H9 (cell line): ENCODE measurements at regions not wholly inside any gene's neighbourhood (a gene's known extent, or its start where the extent isn't known, plus 50 kb on each side); places are given as distances from the start of the nearest gene placed in this dataset.

Experiments
- DNase-seq: peaks from one replicate; pipeline ENCODE4 v3.0.0-alpha.2; 2017
- H2AFZ ChIP-seq: one replicate; pipeline ENCODE4 v1.6.1; 2013; ENCODE audit warnings: mild to moderate bottlenecking, low read length, control low read depth, moderate library complexity
- H2AK5ac ChIP-seq: 2 replicates; pipeline ENCODE4 v1.6.1; 2013; ENCODE audit warnings: low read length, control low read depth, mixed read lengths; ENCODE audit not compliant: insufficient read length
- H2BK120ac ChIP-seq: one replicate; pipeline ENCODE4 v1.6.1; 2013; ENCODE audit warnings: low read depth, mild to moderate bottlenecking, low read length, control low read depth, inconsistent platforms; ENCODE audit not compliant: poor library complexity, severe bottlenecking
- H2BK12ac ChIP-seq: 2 replicates; pipeline ENCODE4 v1.6.1; 2013; ENCODE audit warnings: low read length, control low read depth, mixed read lengths, low read depth; ENCODE audit not compliant: insufficient read length
- H2BK15ac ChIP-seq: 2 replicates; pipeline ENCODE4 v1.6.1; 2013; ENCODE audit warnings: low read depth, low read length, control low read depth
- H2BK20ac ChIP-seq: one replicate; pipeline ENCODE4 v1.6.1; 2013; ENCODE audit warnings: low read depth, mild to moderate bottlenecking, low read length, control low read depth, inconsistent platforms; ENCODE audit not compliant: poor library complexity, severe bottlenecking
- H2BK5ac ChIP-seq: 2 replicates; pipeline ENCODE4 v1.6.1; 2013; ENCODE audit warnings: low read length, control low read depth, mixed read lengths; ENCODE audit not compliant: insufficient read length
- H3K14ac ChIP-seq: 2 replicates; pipeline ENCODE4 v1.6.1; 2013; ENCODE audit warnings: low read length, control low read depth; ENCODE audit not compliant: insufficient read depth
- H3K18ac ChIP-seq: 2 replicates; pipeline ENCODE4 v1.6.1; 2013; ENCODE audit warnings: low read depth, mild to moderate bottlenecking, mixed read lengths, low read length, control low read depth; ENCODE audit not compliant: insufficient read length
- H3K23ac ChIP-seq: 2 replicates; pipeline ENCODE4 v1.6.1; 2013; ENCODE audit warnings: low read length, control low read depth, mixed read lengths, low read depth; ENCODE audit not compliant: insufficient read length
- H3K23me2 ChIP-seq: 2 replicates; pipeline ENCODE4 v1.6.1; 2013; ENCODE audit warnings: low read depth, mild to moderate bottlenecking, mixed read lengths, low read length, control low read depth; ENCODE audit not compliant: insufficient read length, poor library complexity, severe bottlenecking
- H3K27ac ChIP-seq: 2 replicates; pipeline ENCODE4 v1.5.1; 2013; ENCODE audit warnings: low read length, control low read depth, mixed read lengths, low read depth; ENCODE audit not compliant: insufficient read length
- H3K27me3 ChIP-seq: 2 replicates; pipeline ENCODE4 v1.6.1; 2013; ENCODE audit warnings: low read length, control low read depth, inconsistent platforms; ENCODE audit not compliant: insufficient read depth
- H3K4ac ChIP-seq: 2 replicates; pipeline ENCODE4 v1.6.1; 2013; ENCODE audit warnings: low read depth, mild to moderate bottlenecking, control low read depth, inconsistent platforms, low read length, moderate library complexity
- H3K4me1 ChIP-seq: 2 replicates; pipeline ENCODE4 v1.6.1; 2013; ENCODE audit warnings: low read length, control low read depth, inconsistent platforms; ENCODE audit not compliant: insufficient read depth
- H3K4me2 ChIP-seq: 2 replicates; pipeline ENCODE4 v1.6.1; 2013; ENCODE audit warnings: low read length, control low read depth, mixed read lengths; ENCODE audit not compliant: insufficient read length, insufficient read depth
- H3K56ac ChIP-seq: 2 replicates; pipeline ENCODE4 v1.6.1; 2013; ENCODE audit warnings: low read depth, mild to moderate bottlenecking, mixed read lengths, low read length, control low read depth; ENCODE audit not compliant: insufficient read length
- H3K79me1 ChIP-seq: 2 replicates; pipeline ENCODE4 v1.6.1; 2013; ENCODE audit warnings: low read depth, mild to moderate bottlenecking, moderate library complexity, low read length, control low read depth, inconsistent platforms; ENCODE audit not compliant: insufficient read depth, poor library complexity, severe bottlenecking
- H3K79me2 ChIP-seq: 2 replicates; pipeline ENCODE4 v1.6.1; 2013; ENCODE audit warnings: low read length, control low read depth, inconsistent platforms; ENCODE audit not compliant: insufficient read depth
- H3K9ac ChIP-seq: 2 replicates; pipeline ENCODE4 v1.6.1; 2013; ENCODE audit warnings: low read length, control low read depth, mixed read lengths; ENCODE audit not compliant: insufficient read length; ENCODE audit errors: extremely low read depth
- H3K9me3 ChIP-seq: one replicate; pipeline ENCODE4 v1.6.1; 2013; ENCODE audit warnings: low read depth, low read length, inconsistent platforms; ENCODE audit not compliant: control insufficient read depth
- H3T11ph ChIP-seq: one replicate; pipeline ENCODE4 v1.6.1; 2013; ENCODE audit warnings: mild to moderate bottlenecking, low read length, control low read depth, inconsistent platforms
- H4K20me1 ChIP-seq: one replicate; pipeline ENCODE4 v1.6.1; 2013; ENCODE audit not compliant: control insufficient read depth, insufficient read length, insufficient read depth
- H4K5ac ChIP-seq: 2 replicates; pipeline ENCODE4 v1.6.1; 2013; ENCODE audit warnings: low read depth, mild to moderate bottlenecking, mixed read lengths, low read length, control low read depth; ENCODE audit not compliant: insufficient read length
- H4K8ac ChIP-seq: replicated peaks from 2 replicates; pipeline ENCODE4 v1.6.1; 2013; ENCODE audit warnings: low read length, control low read depth, mixed read lengths, low read depth; ENCODE audit not compliant: insufficient read length
- H4K91ac ChIP-seq: 2 replicates; pipeline ENCODE4 v1.6.1; 2013; ENCODE audit warnings: low read depth, mild to moderate bottlenecking, moderate library complexity, mixed read lengths, low read length, control low read depth; ENCODE audit not compliant: insufficient read length
- H3K27ac Mint-ChIP-seq, 3 experiments: 2 replicates in 2 of 3; 3 replicates in 1 of 3; pipeline ENCODE4 v1.8.0; 2020 to 2021; ENCODE audit warnings: mixed read lengths in 3 of 3, mild to moderate bottlenecking in 1 of 3, moderate library complexity in 1 of 3
- H3K27me3 Mint-ChIP-seq: 2 replicates; pipeline ENCODE4 v1.8.0; 2021; ENCODE audit warnings: low read depth, mild to moderate bottlenecking, moderate library complexity, mixed read lengths
- H3K36me3 Mint-ChIP-seq, 3 experiments: 2 replicates in 2 of 3; 3 replicates in 1 of 3; pipeline ENCODE4 v1.8.0; 2020 to 2021; ENCODE audit warnings: low read depth in 3 of 3, mixed read lengths in 3 of 3; ENCODE audit not compliant: insufficient read depth in 1 of 3
- H3K4me1 Mint-ChIP-seq, 2 experiments: 2 replicates each; pipeline ENCODE4 v1.8.0; 2020; ENCODE audit warnings: mixed read lengths in 2 of 2
- H3K4me3 Mint-ChIP-seq, 2 experiments: 2 replicates in 1 of 2; 3 replicates in 1 of 2; pipeline ENCODE4 v1.8.0; 2020 to 2021; ENCODE audit warnings: mild to moderate bottlenecking in 2 of 2, mixed read lengths in 2 of 2, moderate library complexity in 1 of 2
- H3K9me3 Mint-ChIP-seq, 2 experiments: 2 replicates in 1 of 2; 3 replicates in 1 of 2; pipeline ENCODE4 v1.8.0; 2020; ENCODE audit warnings: mild to moderate bottlenecking in 2 of 2, mixed read lengths in 2 of 2, moderate library complexity in 1 of 2
- CTCF ChIP-seq: fragments of 200-600 bp; sonication (generic); conservative IDR thresholded peaks from 3 replicates; pipeline ENCODE4 v1.8.0; 2021; ENCODE audit warnings: antibody characterized with exemption, mild to moderate bottlenecking
- WGBS: extraction: QIAGEN DNeasy Blood & Tissue Kit; methylation state at CpG from one replicate; pipeline ENCODE4 v1.1.7; 2013; ENCODE audit warnings: missing lambda C conversion rate, low lambda C conversion rate, mixed read lengths; ENCODE audit not compliant: insufficient read length; ENCODE audit errors: extremely low coverage; 5-methylcytosine and 5-hydroxymethylcytosine counted together

DNA sequence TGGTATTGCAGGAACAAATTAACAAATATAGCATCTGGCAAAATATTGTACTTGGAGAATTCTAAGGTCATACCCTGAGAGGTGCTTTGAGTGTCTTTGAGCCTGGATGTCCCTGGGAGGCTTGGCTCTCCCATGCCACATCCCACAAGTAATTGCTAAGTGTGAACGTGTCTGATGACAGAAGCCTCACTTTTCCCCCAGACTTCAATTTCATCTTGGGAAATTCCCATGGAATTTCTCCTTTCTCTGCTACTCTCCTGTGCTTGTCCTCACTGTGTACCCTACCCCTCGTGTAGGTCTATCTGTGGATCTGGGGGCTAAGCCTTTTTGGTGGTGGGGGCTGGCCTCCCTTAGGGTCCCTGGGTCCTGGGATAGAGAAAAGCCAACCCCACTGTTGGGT, 293.3 kb downstream of the TCF7L2 start:
- Histone ChIP-seq H3K23ac (no peak overlapping the region), H2BK120ac (no peak overlapping the region), H3T11ph (no peak overlapping the region), H3K4me1 (no peaks in the 10 kb centered on the region), H2BK20ac (no peak overlapping the region), H3K56ac (no peak overlapping the region), H3K27ac (no peak overlapping the region), H3K79me2 (no peaks in the 10 kb centered on the region), H2BK12ac (no peak overlapping the region), H2AFZ (no peak overlapping the region), H2AK5ac (no peak overlapping the region), H3K79me1 (no peaks in the 10 kb centered on the region), H3K9ac (no peak overlapping the region), H3K14ac (no peak overlapping the region), H3K4ac (no peak overlapping the region), H4K91ac (no peak overlapping the region), H2BK5ac (no peak overlapping the region), H4K8ac (no peak overlapping the region), H3K4me2 (no peak overlapping the region), H3K9me3 (no peaks in the 10 kb centered on the region), H2BK15ac (no peak overlapping the region), H4K5ac (no peak overlapping the region), H4K20me1 (no peaks in the 10 kb centered on the region), H3K23me2 (no peaks in the 10 kb centered on the region), H3K18ac (no peak overlapping the region), H3K27me3 (no peaks in the 10 kb centered on the region)
- H3K36me3 Mint-ChIP-seq, result no peaks in the 10 kb centered on the region
- DNase-seq, result no peak
- H3K27me3 Mint-ChIP-seq, result peaks cover 5% of the 10 kb centered on the region
- no peaks in the 10 kb centered on the region for H3K9me3 Mint-ChIP-seq
- WGBS, result no CpG with 5 or more reads among the region's 2 CpGs
- no peak overlapping the region for H3K4me3 Mint-ChIP-seq
- no peak overlapping the region for H3K27ac Mint-ChIP-seq
- no peak for TF ChIP-seq CTCF
- 0 out of 4 replicates have a peak, but pooled peaks cover 0 to 3% of the 10 kb centered on the region in 2 experiments for H3K4me1 Mint-ChIP-seq
